Activated naive CD4-positive, alpha-beta T cell treated with Interleukin-2 at 50 U/mL for 16 hours (primary cell): ENCODE measurements at regions not wholly inside any gene's neighbourhood (a gene's known extent, or its start where the extent isn't known, plus 50 kb on each side); places are given as distances from the start of the nearest gene placed in this dataset.

Experiments
- DNase-seq: peaks from one replicate; pipeline ENCODE4 v3.0.0-alpha.2; 2020

GRCh38 chr16:85162478-85163277, 50.4 kb upstream of the CIBAR2 start:
- DNase-seq = no peak

DNA sequence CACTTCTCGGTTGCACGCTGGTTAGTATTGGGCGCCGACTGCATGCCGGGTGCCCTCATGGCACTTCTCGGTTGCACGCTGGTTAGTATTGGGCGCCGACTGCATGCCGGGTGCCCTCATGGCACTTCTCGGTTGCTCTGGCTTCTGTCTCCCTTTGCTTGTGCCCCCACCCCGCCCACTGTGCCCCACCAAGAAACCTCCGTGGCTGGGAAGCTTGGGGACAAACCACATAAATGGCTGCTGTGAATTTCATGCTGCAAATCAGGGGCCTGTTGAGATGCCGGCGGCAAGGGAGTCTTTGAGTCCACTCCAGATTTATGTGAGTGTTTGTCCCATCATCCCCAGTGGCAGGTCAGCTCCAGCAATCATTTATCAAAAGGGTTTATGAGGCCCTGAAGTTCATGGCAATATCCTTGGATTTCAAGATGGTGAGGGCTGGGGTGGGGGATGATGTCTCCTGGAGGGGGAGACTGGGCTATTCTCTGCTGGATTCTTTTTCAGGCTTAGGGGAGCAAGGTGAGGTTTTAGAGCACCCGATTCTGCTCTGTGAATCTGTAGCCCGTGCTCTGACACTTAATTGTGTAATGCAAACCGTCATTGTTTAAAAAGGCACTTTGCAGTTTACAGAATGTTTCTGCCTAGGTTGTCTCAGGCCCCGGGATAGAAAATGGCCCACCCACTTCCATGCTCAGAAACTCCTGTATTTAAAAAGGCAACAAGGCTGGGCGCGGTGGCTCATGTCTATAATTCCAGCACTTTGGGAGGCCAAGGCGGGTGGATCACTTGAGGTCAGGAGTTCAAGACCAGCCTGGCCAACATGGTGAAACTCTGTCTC, 51.2 kb upstream of the CIBAR2 start:
- no peak for DNase-seq

DNA sequence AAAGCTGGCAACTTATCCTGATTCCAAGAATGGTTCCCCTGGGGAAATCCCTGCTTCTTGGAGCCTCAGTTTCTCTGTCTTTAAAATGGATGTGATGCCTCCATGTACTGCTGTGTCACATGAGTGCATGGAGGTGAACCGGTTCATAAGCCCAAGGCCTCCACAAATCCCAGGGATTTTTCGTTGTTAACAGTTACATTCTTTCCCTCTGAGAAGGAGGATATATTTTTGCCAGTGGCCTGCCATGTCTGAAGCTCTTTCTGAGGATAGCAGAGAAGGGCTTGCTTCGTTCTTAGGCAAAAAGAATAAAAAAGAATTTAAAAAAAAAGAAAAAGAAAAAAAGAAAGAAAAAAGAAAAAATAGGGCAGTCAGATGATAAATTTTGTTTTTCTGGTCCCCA, 52.2 kb upstream of the CIBAR2 start:
- no peak for DNase-seq

- no peak for DNase-seq
Measured at GRCh38 chr16:85164838-85165516, 52.7 kb upstream of the CIBAR2 start.

GRCh38 chr16:85165781-85166180, 53.5 kb upstream of the CIBAR2 start:
- no peak for DNase-seq

- no peak for DNase-seq
Measured at GRCh38 chr16:85166281-85166680, 54.0 kb upstream of the CIBAR2 start.

- DNase-seq = no peak
Measured at GRCh38 chr16:85166699-85167588, 54.7 kb upstream of the CIBAR2 start.

- DNase-seq = no peak
Measured at GRCh38 chr16:85167589-85168537, 55.6 kb upstream of the CIBAR2 start.

DNA sequence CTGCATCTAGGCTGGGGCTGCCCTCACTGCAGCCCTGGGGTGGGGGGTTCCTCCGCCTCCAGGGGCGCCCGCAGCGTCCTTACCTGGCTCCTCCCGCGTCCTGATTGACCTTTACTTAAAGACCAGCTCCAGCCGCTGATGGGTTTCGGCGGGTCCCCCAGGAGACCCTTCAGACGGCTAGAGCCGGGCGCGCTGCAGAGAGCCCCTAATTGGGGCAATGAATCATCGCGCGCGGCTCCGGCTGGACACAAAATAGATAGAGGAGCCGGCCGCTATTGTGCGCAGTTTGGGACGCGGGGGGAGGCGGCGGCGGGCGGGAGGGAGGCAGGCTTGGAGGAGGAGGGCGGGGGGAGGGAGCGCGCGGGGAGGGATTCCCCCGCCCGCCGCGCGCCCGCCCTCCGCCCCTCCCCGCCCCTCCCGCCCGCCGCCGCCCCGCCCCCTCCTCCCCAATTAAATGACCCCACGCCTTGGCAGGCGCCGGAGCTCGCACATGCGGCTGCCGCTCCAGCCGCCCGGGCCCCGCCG, 56.5 kb upstream of the CIBAR2 start:
- DNase-seq = no peak

- DNase-seq = no peak
Measured at GRCh38 chr16:85169333-85170065, 57.2 kb upstream of the CIBAR2 start.

DNA sequence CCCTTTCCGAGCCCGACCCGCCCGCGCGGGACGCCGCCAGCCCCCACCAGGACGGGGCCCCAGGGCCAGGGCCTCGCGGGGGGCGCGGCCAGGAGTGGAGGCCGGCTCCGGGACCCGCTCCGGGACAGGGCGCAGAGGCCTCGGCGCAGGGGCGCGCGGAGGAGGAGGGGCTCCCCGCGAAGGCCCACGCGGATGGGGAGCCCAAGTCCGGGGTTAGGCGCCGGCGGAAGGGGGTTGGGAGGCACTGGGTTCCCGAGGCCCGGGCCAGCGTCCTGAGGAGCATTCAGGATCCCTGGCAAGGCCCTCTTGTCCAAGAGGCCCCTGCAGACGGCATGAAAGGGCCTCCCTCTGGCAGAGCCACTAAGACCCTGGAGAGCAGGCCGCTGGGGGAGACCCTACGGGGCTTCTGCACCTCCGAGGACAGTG, 57.8 kb upstream of the CIBAR2 start:
- DNase-seq = no peak

GRCh38 chr16:85170590-85171003, 58.3 kb upstream of the CIBAR2 start:
- DNase-seq = no peak

DNA sequence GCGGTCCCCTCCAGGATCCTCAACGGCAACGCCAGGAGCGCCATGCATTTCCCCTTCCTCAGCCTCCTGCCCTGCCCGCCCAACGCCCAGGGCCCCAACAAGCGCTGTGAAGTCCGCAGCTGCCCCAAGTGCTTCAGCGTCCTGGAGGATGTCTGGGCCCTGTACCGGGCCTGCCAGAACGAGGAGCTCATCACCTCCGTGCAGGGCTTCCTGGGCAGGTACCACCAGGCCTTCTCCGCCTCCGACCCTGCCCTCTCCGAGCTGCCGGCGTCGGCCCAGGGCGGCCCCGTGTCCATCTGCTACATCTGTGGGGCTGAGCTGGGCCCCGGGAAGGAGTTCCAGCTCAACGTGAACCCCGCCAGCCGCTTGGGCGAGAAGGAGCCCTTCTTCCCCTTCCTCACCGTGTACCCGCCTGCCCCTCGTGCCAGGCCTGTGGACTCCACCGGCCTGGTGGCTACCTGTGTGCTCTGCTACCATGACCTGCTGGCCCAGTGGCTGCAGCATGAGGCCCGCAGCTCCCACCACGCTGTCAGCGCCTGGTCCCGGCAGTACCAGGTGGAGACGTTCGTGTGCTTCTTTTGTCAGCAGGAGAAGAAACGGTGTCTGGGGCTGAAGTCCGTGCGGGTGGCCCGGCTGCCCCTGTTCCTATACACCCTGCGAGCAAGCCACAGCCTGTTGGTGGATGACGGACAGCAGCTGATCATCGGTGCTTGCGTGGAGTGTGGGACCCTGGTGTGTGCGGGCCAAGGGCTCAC, 58.9 kb upstream of the CIBAR2 start:
- DNase-seq = no peak

DNA sequence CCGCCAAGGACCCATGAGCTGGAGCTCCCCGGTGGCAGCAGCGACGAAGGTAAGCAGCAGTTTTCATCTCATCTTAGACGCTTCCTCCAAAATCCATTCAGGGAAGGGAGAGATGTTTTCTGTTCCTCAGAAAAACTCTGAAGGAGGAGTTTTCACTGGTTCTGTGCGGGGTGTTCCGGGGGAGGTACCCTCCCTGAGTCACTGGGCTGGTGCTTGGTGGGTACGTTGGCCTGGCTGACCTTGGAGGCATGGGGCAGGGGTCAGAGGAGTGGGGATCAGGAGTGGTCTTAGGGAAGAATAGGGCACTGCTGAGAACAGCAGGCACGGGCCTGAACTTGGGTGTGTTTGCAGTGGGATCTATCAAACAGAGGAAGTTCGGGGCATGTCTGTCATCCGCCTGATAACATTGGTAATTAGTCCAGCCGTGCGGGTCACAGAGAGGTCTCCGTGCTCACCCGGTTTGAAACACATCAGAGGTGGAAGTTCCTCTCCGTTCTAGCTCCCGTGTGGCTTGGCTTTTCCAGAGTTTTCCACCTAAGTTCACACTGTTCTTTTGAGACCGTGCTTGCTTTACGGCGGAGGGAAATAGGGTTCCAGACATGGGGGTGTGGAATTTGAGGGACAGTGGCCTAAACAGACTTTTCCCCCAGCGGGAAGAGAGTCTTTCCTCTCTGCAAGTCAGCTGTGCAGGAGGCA, 59.6 kb upstream of the CIBAR2 start:
- DNase-seq = no peak

- no peak for DNase-seq
Measured at GRCh38 chr16:85172455-85173145, 60.3 kb upstream of the CIBAR2 start.

- no peak for DNase-seq
Measured at GRCh38 chr16:85173146-85173980, 61.1 kb upstream of the CIBAR2 start.
